ENCODE measurements at regions not wholly inside any gene's neighbourhood (a gene's known extent, or its start where the extent isn't known, plus 50 kb on each side); places are given as distances from the start of the nearest gene placed in this dataset.
"Not testable (repeated sequence)": the region's sequence is repeated elsewhere in the genome, so short reads cannot be mapped to it uniquely, and the experiment has no call there.

DNA sequence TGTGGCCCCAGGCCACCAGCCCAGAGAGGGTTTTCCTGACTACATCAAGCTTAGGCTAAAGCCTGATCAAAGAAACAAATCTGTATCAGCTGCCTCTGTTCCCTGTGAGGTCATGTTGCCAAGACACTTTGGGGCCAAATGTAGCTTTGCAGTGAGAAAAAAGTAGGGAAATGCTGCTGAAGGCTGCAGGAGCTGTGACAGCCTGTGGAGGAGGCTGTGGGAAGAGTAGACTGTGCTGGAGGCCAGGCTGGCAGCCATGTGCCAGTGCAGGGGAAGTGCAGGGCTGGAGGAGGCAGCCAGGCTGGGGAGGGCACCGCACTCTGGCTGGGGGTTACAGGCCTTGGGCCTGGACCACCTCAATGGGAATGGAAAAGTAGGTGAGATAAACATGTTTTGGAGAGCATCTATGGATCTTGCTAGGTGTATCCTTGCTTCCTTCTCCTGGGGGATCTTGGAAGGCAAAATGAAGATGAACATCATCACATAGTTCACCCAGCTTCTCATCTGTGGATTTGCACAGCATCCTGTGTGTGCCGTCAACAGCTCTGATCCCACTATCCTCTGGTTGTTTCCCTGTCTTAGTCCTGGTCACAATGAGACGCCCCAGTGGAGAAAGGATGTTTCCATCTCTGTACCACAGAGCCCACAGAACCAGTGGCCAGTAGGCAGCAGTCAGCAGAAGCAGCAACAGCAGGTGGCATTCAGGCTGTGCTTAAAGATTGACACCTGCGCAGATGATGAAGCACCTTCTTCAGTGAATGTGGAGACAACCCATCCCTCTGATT lies 103.8 kb upstream of the COPS8 start:
- no peak for DNase-seq

DNA sequence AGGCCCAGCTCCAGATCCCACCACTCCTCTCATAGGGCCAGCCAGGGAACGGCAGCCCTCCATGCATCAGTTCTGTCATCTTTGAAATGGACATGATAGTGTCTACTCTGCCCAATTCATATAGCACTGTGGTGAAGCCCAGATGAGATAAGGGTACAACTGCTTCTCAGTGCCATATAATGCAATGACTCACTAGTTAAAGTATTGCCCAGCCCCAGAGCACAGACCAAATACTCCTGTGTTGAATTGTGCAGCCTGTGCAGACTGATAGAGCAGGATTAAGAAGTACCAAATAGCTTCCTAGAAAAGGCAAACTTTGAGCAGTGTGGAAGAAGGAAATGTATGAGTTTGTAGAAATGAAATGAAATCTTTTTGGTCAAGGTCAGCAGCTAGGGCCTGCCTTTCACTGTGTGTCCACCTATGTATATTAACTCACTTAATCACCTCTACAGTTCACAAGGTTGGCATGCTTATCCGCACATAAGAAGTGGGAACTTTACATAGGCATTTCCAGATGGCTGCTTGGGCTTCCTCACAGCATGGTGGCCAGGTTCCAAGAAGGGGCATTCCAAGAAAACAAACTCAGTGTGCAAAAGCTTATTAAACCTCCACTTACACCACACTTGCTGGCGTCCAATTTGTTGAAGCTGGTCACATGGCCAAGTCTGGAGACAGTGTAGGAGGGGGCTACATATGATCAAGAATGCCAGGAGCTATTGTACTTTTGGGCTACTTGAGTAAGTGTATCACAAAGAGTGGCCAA lies 102.8 kb upstream of the COPS8 start:
- no peak for DNase-seq

DNA sequence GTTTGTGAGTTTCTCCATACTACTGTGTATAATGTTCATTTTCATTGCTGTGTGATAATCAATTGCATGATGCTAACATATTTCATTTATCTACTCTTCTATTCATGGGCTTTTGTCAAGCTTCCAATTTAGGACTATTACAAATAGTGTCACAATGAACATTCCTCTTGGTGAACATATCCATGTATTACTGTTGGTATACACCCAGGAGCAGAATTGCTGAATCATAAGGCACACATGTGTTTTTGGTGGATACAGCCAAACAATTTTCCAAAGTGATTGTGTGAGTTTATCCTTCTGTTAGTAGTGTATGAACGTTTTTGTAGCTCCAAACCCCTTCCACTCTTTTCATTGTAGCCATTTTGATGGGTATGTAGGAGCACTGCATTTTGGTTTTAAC lies 101.6 kb upstream of the COPS8 start:
- DNase-seq, result no peak

DNA sequence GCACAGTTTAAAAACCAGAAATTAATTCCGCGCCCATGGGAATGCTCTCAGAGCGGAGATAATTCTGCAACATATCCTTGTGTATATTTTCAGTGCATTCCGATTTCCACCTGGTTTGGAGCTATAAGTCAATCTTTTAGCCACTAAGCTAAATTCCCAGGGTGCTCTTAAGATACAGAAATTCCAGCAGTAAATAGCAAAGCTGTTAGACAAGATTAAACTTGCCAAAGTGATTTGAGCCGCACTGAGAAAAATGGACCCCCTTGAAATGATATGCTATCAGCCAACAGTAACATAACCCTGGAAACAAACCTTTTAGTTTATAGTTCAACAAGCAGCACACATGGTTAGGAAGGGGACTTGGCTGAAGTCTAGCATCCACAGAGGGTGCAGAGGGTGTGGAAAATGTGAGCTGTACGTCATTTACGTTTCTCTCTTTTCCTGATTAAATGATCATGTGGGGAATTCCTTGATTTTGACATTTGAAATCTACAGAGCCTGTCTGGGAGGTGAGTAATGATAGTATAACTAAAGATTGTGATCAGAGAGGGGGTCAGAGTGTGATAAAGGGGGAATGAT lies 99.8 kb upstream of the COPS8 start:
- DNase-seq, result no peak

DNA sequence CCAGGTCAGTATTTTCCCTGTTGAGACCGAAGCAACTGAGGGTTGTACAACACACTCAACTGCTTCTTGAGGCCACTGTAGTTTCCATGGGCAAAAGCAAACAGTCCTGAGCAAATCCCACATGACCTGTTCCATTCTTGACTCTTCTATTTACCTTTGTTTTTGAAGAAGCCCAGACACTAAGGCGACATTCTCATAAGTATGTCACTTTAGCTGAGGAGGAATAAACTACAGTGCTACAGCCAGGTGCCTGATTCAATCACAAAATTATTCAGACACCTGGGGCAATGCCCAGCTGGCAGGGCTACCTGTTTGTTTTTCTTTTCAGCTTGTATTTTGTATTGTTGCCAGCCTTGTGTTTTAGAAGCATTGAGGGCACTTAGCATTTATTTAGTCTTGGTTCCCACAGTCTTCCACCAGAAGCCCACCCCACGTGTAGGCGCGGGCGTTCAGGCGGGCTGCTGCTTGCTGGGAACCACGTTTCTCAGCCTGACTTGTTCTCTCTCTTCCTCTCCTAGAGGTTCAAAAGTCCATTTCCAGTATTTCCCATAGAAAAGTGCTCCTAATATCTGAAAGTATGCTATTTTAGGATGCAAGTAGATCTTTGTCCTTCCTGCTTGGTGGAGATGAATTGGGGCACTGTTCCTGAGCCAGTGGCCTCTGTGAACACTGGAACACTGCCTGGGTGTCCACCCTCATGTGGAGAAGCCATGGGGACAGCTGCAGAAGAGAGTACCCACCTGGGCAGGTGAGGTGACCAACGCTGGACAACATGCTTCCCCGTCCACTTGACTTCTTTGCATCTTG lies 99.0 kb upstream of the COPS8 start:
- no peak for DNase-seq

- no peak for DNase-seq
Observed at GRCh38 chr2:236988216-236988615, 97.5 kb upstream of the COPS8 start.

GRCh38 chr2:236988690-236989624 lies 96.7 kb upstream of the COPS8 start:
- DNase-seq, result no peak

DNA sequence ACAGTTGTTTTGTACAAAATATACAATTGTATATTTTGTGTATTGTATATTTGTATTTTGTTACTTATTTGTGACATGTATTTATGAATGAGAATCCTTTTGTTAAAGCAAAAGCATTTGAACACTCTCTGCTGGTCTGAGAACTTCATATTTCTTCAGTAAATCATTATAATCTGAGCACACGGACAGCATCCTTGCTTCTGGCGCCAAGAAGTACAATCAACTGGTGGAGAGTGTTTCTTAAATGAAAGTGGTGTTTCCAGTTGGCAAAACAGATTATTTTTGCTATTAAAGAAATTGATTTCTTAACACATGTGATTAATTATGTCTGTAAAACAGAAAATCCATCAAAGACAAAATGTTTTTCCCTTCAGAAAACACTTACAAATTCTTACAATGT lies 95.1 kb upstream of the COPS8 start:
- no peak for DNase-seq

DNA sequence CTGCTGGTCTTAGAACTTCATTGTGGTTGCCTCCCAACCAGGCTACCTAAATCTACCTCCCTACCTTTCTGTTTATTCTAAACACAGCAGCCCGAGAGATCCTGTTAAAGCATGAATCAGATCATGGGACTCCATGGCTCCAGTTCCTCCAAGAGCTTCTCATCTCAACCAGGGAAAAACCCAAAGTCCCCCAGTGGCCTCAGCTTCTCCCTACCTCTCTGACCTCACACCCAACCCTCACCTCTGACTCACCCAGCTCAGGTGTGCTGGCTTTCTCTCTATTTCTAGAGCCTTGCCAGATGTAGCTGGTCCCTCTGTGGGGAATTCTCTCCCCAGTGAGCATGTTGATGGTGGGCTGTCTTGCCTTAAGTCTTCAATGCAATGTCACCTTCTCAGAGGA lies 93.8 kb upstream of the COPS8 start:
- no peak for DNase-seq

DNA sequence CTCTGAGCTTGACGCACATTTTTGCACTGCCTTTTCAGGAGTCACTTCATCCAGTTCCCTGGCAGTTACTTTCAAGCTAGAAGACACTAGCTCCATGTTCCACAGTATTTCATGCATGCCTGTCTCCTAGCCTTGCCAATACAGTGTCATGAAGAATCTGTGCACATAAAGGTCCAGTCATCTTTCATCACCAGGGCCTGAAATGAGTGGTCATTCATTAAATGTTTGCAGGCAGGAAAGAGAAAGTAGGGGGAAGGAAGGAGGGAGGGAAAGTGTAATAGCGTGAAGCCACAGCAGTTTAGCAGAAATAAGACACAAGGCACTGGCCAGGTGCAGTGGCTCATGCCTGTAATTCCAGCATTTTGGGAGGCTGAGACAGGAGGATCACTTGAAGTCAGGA lies 92.4 kb upstream of the COPS8 start:
- DNase-seq, result no peak

GRCh38 chr2:236994361-236994760 lies 91.3 kb upstream of the COPS8 start:
- no peak for DNase-seq

GRCh38 chr2:236997069-236997715 lies 88.5 kb upstream of the COPS8 start:
- DNase-seq, result no peak

DNA sequence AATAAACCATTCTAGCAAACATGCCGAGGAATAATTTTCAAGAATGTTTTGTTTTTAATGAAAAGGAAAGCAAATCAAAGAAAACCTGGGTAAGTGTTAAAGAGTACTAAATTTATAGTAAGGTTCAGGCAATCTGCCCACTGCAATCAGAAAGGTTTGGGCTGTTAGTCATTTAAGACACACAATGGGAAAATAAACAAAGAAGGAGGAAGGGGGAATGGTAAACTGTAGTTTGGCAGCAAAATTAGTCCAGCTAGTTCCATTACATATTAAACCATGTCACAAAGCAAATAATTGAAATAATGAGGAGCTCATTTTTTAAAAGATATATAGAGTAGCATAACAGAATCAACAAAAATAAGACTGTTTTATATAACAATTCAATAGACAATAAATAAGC lies 87.5 kb upstream of the COPS8 start:
- no peak for DNase-seq

DNA sequence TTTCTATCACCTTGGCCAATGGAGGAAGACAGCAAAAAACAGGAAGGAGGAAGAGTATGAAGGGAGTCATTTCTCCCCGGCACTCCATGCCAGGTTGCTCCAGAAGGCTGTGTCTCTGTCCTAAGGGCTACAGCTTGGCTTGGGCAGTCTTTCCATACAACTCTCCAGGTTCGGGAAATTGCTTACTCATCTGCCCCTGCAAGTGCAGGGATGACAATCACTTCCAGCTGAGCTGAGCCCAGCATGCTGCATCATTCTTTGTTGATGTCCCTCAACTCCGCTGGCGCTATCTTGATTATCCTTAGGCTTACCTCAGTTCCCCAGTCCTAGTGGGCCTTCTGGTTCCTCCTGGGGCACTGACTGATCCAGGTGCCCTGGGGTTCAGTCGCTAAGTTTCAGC lies 86.9 kb upstream of the COPS8 start:
- no peak for DNase-seq

- no peak for DNase-seq
Observed at GRCh38 chr2:237000481-237000880, 85.2 kb upstream of the COPS8 start.

DNA sequence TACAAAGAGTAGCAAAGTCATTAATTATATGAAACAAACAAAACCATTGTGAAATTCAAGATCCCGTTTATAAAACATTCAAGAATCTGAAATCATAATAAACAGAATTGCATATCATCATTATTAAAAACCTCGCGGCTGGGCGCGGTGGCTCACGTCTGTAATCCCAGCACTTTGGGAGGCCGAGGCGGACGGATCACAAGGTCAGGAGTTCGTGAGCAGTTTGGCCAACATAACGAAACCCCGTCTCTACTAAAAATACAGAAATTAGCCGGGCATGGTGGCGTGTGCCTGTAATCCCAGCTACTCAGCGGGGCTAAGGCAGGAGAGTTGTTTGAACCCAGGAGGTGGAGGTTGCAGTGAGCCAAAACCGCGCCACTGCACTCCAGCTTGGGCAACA lies 80.3 kb upstream of the COPS8 start:
- not testable (repeated sequence) for DNase-seq

DNA sequence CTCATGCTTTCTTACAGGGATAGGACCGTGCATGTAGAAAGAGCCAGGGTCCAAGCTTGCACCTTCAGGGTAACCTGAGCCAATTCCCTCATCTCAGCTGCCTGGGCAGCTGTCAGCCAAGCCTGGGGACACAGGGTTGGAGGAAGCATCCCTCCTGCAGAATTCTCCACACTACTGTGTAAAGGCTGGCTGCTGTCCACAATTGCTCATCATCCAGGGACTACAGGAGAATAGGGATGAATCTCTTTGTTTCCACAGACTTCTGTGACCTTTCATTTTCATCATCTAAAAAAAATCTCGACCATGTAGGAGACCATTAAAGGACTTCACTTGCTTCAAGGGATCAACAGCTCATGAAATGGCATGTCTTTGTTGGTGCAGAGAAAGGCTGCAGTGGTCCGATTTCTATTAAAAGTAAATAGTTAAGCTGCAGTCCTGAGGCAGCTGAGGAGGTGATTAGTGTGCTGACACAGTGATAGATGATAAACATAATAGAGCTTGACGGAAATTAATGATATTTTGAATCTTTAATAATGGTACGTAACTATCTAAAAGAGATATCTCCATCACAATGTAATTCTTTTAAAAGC lies 74.4 kb upstream of the COPS8 start:
- no peak for DNase-seq

- DNase-seq, result no peak
Observed at GRCh38 chr2:237012004-237012403, 73.7 kb upstream of the COPS8 start.

DNA sequence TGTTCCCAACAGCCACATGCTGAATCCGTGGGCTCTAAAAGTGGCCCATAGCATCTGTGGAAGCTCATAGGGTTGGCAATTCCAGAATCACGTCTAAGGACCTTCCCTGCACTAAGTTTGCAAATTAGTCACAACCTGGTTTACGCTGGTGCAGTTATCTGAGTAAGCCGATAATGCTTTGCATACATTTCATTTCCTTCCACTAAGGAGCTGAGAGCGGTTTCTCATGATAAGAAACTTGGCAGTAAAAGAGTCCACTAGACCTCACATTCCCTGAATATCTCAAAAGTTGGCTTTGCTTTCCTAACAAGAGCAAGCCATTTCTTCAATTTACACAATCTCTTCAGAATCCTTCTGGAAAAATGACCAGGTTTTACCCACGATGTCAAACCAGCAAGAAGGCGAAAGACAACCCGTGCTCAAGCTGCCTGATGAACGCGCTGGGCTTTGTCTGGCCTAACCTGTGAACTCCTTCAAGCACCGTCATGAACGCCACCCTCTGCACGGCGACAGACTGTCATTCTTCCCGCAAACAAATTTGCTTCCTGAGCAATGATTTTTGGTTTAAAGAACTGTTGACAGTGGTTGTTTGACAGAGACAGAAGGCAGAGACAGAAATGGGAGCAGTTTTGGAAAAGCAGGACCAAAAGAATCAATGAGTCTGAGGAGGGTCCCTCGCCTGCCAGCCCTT lies 73.0 kb upstream of the COPS8 start:
- no peak for DNase-seq

GRCh38 chr2:237016121-237016915 lies 69.4 kb upstream of the COPS8 start:
- no peak for DNase-seq

All from activated CD4-positive, alpha-beta T cell treated with anti-CD3 and anti-CD28 coated beads, Interleukin-2, amount 50 U/mL, for 48 hours (primary cell).